ENCODE measurements at regions not wholly inside any gene's neighbourhood (a gene's known extent, or its start where the extent isn't known, plus 50 kb on each side); places are given as distances from the start of the nearest gene placed in this dataset.
"Not testable (repeated sequence)": the region's sequence is repeated elsewhere in the genome, so short reads cannot be mapped to it uniquely, and the experiment has no call there.

- no peak overlapping the region for H3K4me3 ChIP-seq
- no peak for TF ChIP-seq CTCF (IDR thresholded peaks at IDR 0.05)
- no peak overlapping the region for H3K27ac ChIP-seq
- DNase-seq (ENCODE audit: low spot score) = no peak
Observed at GRCh38 chr11:23866641-23867040, 630.2 kb upstream of the LUZP2 start.

GRCh38 chr11:23869671-23870070, 627.2 kb upstream of the LUZP2 start:
- no peak overlapping the region for H3K4me3 ChIP-seq
- TF ChIP-seq CTCF (IDR thresholded peaks at IDR 0.05) = no peak
- no peak for DNase-seq (ENCODE audit: low spot score)
- no peak overlapping the region for H3K27ac ChIP-seq

- no peak for TF ChIP-seq CTCF (IDR thresholded peaks at IDR 0.05)
- DNase-seq (ENCODE audit: low spot score) = no peak
- no peak overlapping the region for H3K4me3 ChIP-seq
- H3K27ac ChIP-seq = no peak overlapping the region
Observed at GRCh38 chr11:23873406-23873805, 623.4 kb upstream of the LUZP2 start.

- no peak overlapping the region for H3K4me3 ChIP-seq
- H3K27ac ChIP-seq = no peak overlapping the region
- DNase-seq (ENCODE audit: low spot score) = no peak
- TF ChIP-seq CTCF (IDR thresholded peaks at IDR 0.05) = no peak
Observed at GRCh38 chr11:23875176-23875850, 621.5 kb upstream of the LUZP2 start.

GRCh38 chr11:23883426-23884048, 613.3 kb upstream of the LUZP2 start:
- not testable (repeated sequence) for H3K4me3 ChIP-seq; H3K27ac ChIP-seq; DNase-seq (ENCODE audit: low spot score)

- no peak for TF ChIP-seq CTCF (IDR thresholded peaks at IDR 0.05)
- H3K27ac ChIP-seq = no peak overlapping the region
- no peak for DNase-seq (ENCODE audit: low spot score)
- H3K4me3 ChIP-seq = no peak overlapping the region
Observed at GRCh38 chr11:23884341-23884740, 612.5 kb upstream of the LUZP2 start.

- no peak overlapping the region for H3K4me3 ChIP-seq
- H3K27ac ChIP-seq = no peak overlapping the region
- DNase-seq (ENCODE audit: low spot score) = no peak
- no peak for TF ChIP-seq CTCF (IDR thresholded peaks at IDR 0.05)
Observed at GRCh38 chr11:23885801-23886200, 611.1 kb upstream of the LUZP2 start.

GRCh38 chr11:23887122-23887521, 609.7 kb upstream of the LUZP2 start:
- not testable (repeated sequence) for DNase-seq (ENCODE audit: low spot score); H3K27ac ChIP-seq; H3K4me3 ChIP-seq

All from coronary artery (tissue), 2 donors.